GM19025 (cell line): ENCODE measurements at regions not wholly inside any gene's neighbourhood (a gene's known extent, or its start where the extent isn't known, plus 50 kb on each side); places are given as distances from the start of the nearest gene placed in this dataset.

Experiments used
- ATAC-seq: cut with Tn5 transposase; IDR thresholded peaks from one replicate; pipeline ENCODE4 v1.9.1; 2021; ENCODE audit warnings: mild to moderate bottlenecking, low read depth, moderate library complexity; ENCODE audit not compliant: unreplicated experiment

DNA sequence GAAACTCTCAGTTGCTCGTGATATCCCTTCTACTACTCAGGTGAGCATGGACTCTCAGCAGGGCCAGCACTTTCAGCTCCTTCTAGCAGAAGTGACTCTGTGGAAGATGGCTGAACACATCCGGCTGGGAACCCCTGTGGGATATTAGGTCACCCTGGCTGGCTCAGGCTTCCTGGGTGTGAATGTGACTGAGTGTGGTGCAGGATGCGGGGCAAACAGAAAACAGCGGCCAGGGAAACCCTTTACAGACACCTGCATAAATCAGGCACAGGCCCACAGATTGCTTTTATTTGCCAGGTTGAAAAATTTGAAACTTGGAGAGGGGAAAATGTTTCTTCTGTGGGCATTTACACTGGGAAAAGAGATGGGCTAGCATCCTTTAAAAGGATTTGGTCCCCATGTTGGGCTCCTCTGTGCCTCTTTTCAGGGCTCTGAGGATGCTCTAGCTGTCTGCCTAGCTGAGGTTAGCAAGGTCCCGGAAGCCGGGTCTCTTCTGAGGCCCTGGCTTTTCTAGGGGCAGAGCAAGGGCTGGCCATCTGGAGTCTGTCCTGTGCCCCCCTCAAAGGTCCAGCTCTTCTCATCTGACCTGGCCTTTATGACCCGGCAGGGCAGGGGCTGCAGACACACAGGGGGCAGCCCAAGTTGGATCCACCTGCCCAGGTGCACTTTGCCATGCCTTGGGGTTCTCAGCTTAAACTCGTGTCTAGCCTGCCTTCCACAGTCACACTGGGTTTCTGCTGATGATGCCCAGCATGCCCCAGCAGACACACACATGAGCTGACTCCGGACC, 243.0 kb downstream of the SIPA1L2 start:
- ATAC-seq = no peak

- no peak for ATAC-seq
Measured at GRCh38 chr1:232386294-232386693, 243.6 kb downstream of the SIPA1L2 start.

DNA sequence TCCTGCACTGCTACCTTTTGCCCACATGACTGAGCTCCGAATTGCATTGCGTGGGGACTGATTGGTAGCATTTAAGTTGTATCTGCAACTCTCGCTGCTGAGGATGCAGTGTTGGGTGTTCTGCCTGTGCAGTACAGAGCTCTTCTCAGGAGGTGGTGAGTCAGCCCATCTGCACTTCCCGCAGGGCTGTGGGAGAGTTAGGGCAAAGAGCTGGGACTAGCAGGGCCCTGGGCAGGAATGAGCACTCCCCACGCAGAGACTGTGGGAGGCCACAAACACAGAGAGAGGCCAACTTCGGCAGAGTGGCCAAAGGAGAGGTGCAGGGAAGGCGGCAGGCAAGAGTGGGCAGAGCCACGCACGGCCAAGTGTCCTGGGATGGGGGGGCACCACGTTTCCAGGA, 244.7 kb downstream of the SIPA1L2 start:
- no peak for ATAC-seq

GRCh38 chr1:232384171-232384883, 245.6 kb downstream of the SIPA1L2 start:
- no peak for ATAC-seq

- ATAC-seq = no peak
Measured at GRCh38 chr1:232383455-232384123, 246.3 kb downstream of the SIPA1L2 start.

DNA sequence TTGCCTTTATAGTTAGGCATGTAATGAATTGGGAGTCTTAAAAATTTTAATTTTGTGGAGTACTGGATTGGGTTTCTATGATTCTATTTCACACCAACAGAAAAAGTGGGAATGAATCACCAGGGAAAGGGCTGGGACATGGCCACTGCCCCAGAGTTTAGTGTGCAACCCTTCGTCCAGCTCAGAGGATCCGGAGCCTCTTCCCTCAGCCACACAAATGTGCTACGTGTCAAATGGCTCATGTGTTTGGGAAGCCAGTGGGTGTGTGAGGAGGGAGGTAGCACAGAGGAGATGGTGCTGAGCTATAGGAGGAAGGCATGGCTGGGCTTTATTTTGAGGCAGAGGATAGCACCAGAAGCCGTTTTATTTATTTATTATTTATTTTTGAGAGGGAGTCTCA, 247.3 kb downstream of the SIPA1L2 start:
- no peak for ATAC-seq

DNA sequence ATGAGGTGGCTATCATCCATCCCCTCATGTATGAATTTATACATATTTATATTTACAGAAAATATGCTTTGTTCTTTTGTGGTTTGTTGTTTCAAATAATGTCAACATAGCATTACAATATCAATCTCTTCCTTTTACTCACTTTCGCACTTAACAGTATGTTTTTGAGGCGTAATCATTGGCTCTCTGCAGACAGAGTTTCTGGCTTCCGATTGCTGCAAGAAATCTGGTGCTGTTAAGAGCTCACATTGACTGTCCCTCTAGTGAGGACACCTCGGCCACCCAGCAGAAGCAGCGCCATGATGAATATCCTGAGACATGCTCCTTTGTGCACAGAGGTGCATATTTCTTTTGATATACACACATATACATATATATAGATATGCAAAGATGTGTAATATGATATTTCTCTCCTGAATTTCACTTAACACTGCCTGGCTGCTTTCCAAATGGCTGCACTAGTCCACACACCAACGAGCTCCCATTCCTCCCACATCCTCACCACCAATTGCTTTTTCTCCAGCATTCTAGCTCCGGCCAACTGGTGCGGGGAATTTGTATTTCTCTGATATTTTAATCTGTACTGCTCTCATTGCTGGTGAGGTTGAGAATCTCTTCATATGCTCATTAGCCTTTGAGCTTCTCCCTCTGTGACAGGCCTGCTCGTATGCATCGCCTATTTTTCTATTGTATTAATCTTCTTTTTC, 248.4 kb downstream of the SIPA1L2 start:
- no peak for ATAC-seq

- ATAC-seq = no peak
Measured at GRCh38 chr1:232380596-232380995, 249.3 kb downstream of the SIPA1L2 start.

DNA sequence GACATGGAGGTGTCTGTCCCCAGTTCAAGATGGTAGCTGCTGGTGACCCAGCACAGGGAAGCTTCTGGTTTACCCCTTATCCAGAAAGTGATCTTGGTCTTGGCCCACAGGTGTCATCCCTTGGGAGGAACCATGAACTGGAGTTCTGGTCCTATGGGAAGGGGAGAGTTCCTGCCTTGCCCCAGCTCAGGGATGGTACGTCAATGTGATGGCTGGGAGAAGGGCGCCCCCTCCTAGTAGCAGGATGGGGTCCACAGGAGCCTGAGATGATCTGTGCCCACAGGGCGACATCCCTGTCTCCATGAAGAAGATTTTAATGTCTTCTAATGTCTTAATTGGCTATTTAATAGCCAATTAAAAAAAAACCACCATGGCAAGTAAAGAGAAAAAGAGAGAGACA, 249.8 kb downstream of the SIPA1L2 start:
- no peak for ATAC-seq

DNA sequence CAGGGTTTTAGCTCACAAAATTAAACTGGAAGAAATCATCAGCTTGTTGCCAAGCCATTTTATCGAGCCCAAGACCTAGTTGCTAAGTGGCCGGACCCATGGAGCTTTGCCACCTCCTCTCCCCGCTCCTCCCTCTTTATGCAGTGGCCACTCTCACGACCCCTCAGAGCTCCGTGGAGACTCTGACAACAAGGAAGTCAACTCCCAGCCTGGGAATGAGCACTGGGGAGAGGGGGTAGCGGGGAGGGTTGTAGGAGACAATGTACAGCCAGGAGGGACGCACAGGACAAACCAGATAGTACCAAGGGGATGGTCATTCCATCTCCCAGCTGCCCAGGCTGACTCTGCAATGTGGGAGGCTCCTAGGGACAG, 250.9 kb downstream of the SIPA1L2 start:
- no peak for ATAC-seq

DNA sequence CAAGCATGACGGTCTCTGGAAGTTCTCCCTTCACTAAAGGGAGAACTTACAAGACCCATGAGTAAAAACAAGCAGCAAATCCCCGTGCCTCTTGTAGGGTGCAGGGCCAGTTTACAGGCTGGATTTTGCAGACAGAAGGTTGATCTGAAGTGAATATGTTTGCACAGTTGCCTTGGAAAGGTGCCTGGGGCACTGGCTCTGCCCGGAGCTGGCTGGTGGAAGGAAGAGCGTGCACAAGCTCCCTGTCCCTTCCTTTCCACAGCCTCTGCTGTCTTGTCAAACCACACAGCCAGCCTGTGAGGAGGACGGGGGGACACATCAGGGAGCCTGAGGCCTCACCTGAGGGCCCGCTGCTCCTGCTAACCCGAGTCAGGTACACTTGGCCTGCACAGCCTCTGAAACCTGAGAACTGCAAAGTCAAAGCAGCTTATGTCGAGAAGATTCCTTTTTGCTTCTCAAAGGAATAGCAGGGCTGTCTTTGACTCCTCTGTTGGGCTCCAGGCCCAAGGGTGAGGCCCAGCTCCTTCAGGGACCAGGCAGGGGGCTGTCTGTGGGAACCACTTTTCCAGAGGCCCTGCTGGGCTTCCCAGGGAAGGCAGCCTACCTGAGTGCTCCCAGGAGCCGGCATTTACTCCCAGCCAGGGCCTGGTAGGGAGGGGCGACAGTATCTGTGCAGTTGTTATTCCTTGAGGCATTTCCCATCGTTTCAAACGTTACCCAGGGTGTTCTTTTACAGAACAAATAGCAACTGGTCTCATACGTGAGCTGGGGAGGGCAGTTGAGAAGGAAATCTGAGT, 251.5 kb downstream of the SIPA1L2 start:
- no peak for ATAC-seq

DNA sequence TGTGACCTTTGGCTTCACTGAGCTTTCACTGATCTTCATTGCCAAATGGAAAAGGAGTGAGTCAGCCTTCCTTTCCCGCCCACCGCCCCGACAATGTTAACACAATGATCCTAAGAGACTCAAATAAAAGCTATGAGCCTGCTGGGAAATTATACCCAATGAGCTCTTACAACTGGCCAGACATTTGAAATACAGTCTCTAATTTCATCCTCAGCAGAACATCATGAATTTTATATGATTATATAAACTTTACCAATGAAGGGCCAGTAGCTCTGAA, 252.5 kb downstream of the SIPA1L2 start:
- no peak for ATAC-seq

DNA sequence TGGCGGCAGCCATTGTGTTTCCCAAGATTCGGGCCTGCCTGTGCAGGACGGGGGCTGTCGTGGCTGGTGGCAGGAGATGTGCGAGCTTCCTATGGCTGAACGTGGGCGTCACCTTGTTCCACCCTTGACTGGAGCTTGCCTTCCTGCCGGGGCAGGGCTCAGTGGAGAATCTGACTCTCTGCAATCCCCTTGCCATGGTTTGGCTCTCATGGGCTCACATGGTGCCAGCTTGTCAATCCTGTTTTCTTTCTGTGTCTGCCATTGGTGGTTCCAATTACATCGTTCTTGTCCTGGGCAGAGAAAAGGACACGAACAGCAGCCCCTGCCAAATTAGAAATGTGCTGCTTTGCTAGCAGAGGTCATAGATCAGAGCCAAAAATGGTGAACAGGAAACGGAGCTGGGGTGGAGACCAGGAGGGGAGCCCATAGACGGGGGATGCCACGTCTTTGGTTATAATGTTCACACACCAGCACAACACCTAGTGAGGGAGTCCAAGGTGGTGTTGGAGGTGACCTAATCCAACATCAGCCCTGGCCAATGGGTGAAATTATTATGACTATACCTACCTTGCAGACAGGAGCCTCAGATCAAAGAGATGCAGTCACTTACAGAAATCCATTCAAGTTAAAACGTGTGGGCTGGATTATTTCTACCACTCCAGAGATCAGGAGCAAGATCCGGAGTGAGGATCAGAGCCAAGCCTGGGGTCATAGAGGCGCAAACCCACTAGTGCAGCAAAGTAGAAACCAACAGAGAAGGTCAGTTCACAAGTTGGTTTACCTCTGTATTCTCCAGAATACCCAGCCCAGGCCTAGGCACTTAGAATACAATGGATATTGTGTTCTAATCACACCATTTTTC, 253.1 kb downstream of the SIPA1L2 start:
- no peak for ATAC-seq

GRCh38 chr1:232372841-232373440, 257.0 kb downstream of the SIPA1L2 start:
- ATAC-seq = no peak

- ATAC-seq = no peak
Measured at GRCh38 chr1:232372431-232372830, 257.5 kb downstream of the SIPA1L2 start.

- ATAC-seq = no peak
Measured at GRCh38 chr1:232369451-232370296, 260.3 kb downstream of the SIPA1L2 start.

GRCh38 chr1:232368821-232369321, 261.1 kb downstream of the SIPA1L2 start:
- no peak for ATAC-seq

GRCh38 chr1:232367293-232367692, 262.6 kb downstream of the SIPA1L2 start:
- ATAC-seq = no peak
